AG10803 (cell line): ENCODE measurements at regions not wholly inside any gene's neighbourhood (a gene's known extent, or its start where the extent isn't known, plus 50 kb on each side); places are given as distances from the start of the nearest gene placed in this dataset.

Experiments
- DNase-seq: peaks from one replicate; pipeline ENCODE4 v3.0.0; 2010; ENCODE audit warnings: low read depth
- H3K4me3 ChIP-seq: 2 replicates; pipeline ENCODE4 v1.5.1; 2011; ENCODE audit warnings: mild to moderate bottlenecking, low read length, control low read depth
- CTCF ChIP-seq: conservative IDR thresholded peaks from 2 replicates; pipeline ENCODE4 v1.5.1; 2011; ENCODE audit warnings: mild to moderate bottlenecking, low read length, control low read depth, inconsistent platforms

- no peak for TF ChIP-seq CTCF
- no peak overlapping the region for H3K4me3 ChIP-seq
- DNase-seq, result no peak
These were observed 214.0 kb downstream of the IRS2 start for GRCh38 chr13:109572389-109572788.

DNA sequence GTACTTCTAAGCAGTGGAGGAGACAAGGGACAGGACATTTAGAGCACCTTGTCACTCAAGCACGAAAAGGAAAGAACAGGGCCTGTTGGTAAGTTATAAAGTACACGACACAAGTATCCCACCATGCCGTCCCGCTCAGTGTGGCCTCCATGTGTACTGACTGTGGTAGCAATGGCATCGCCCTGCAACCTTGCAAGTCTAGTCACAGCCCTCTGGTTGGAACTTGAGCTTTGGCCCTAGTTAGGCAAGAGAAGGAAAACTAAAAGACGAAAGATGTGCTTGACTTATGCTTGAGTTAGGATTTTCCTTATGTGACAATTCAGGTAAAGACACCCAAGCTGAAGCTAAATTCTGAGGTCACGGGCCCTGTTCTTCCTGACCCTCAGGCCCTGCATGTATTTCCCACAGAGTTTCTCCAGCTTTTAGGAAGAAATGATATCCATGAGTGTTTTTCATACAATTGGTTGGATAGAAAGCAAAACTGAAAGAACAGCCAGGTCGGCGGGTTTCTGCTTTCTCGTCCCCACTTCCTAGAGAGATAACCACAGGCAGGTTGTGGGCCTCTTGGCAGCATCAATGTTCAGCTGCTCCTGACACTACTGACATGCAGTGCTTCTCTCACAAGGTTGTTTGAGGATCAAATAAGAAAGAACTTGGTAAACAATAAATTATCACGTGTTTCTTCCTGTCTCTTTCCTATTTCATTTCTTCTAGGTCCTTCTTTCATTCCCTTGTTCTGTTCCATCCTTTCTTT is 216.2 kb downstream of the IRS2 start:
- no peak for DNase-seq
- H3K4me3 ChIP-seq, result no peak overlapping the region
- no peak for TF ChIP-seq CTCF

GRCh38 chr13:109568339-109568818 is 218.0 kb downstream of the IRS2 start:
- no peak overlapping the region for H3K4me3 ChIP-seq
- no peak for TF ChIP-seq CTCF
- DNase-seq, result no peak

DNA sequence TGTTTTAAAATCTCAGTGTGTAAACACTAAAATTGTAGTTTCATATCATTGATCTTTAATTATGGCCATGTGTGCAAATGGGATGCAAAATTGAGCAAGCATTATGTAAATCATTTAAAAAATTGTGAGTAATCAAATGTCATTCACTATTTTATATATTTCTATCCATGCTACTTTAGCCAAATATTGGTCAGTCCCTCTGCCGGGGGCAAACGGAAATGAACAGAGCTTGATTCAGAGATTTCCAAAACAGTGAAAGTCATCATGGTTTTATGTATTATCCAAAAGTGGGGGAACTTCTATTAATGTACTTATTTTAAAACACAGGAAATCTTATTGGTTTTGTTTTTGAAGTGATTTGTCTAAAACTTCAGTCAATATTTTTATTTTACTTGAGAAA is 219.1 kb downstream of the IRS2 start:
- peak; percentile 54 for TF ChIP-seq CTCF
- no peak overlapping the region for H3K4me3 ChIP-seq
- peak; percentile 11 for DNase-seq

DNA sequence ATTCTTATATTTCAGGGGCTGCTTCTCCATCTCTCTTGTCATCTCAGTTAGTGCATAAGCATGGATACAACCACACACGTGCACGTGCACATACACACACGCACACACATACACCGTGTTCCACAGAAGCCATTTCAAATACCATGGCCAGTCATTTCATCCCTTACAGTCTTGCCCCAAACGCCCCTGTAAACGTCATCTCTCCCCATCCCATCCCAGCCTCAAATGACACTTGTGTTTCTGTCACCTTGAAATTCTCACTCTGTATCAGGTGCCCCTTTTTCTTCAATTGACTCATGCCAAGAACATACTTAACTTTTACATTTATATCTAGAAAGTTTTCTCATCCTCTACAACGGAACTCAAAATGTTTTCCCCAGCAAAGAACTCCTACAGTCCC is 220.5 kb downstream of the IRS2 start:
- H3K4me3 ChIP-seq, result no peak overlapping the region
- TF ChIP-seq CTCF, result no peak
- DNase-seq, result no peak

- DNase-seq, result no peak
- H3K4me3 ChIP-seq, result no peak overlapping the region
These were observed 238.0 kb downstream of the IRS2 start for GRCh38 chr13:109548374-109548773.

More at GRCh38 chr13:109548374-109548773, 238.0 kb downstream of the IRS2 start:
- TF ChIP-seq CTCF, result no peak
